ENCODE measurements at regions not wholly inside any gene's neighbourhood (a gene's known extent, or its start where the extent isn't known, plus 50 kb on each side); places are given as distances from the start of the nearest gene placed in this dataset.
"Not testable (repeated sequence)": the region's sequence is repeated elsewhere in the genome, so short reads cannot be mapped to it uniquely, and the experiment has no call there.

DNA sequence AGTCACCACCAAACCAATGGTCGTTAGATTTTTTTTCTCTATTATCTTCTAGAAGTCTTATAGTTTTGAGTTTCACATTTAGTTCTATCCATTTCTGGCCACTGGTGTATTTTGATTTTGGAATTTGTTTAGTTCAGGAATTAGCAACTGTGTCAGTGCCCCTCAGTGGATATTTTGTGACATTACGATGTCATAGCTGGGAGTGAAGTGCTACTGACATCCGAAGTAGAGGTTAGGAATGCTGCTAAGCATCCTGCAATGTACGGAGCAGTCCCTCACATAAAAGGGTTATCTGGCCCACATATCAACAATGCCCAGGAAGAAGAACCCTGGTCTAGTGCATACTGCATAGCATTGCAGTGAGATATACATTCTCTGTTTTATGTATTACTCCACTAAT lies 157.4 kb upstream of the RGPD4 start:
- DNase-seq = no peak

- DNase-seq = no peak
Observed at GRCh38 chr2:107681936-107682335, 144.8 kb upstream of the RGPD4 start.

DNA sequence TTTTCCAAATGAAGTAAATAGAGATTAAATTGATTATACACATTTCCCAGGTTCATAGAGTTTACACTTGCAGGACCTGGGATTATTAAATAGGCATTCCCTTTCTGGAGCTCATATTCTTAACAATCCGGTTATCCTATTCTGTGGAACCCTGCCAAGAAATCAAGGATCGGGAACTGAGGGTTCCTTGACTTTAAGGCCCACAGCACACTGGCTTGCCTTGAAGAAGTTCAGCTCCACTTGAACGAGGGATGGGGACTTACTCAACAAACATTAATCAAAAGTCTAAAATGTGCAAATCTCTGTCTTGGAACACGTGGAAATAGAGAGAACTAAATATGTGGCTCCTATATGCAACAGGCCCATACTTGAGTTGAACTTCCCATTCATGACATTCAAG lies 142.3 kb upstream of the RGPD4 start:
- no peak for DNase-seq

- DNase-seq = no peak
Observed at GRCh38 chr2:107685421-107685986, 141.2 kb upstream of the RGPD4 start.

DNA sequence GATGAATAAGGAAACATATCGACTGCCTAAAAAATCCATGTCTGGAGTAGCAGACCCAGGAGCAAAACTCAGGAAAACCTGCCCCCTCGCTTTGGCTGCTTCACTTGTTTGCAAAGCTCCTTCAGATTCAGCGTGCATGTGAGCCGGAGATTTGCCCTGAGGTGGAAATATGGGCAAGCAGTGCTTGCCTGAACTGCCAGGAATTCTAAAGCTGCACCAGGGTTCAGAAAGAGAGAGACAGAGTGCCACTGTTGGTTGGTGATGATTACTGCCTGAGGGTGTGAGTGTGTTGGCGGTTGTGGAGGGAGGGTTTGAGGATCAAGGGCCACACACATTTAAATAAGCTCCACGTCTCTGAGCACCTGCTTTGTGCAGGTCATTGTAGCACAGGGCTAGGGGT lies 139.6 kb upstream of the RGPD4 start:
- DNase-seq = no peak

GRCh38 chr2:107688135-107688534 lies 138.6 kb upstream of the RGPD4 start:
- no peak for DNase-seq

DNA sequence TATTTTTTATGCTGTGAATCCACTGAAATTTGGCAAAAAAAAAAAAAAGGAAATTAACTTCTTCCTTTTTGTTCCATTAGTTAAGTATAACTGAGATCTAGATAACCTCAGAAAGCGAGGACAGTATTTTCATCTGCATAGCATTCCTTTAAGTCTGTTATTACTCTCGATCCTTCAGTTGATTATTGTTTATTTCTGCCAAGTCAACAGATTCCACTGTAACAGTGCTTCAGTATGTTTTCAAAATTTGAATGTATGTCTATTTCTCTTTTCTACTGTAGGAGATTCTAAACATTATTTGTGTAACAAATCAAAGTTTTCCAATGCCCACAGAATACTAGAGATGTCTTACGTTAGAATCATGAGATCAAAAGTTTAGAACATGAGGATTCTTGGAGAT lies 133.1 kb upstream of the RGPD4 start:
- no peak for DNase-seq

- DNase-seq = no peak
Observed at GRCh38 chr2:107694667-107695066, 132.0 kb upstream of the RGPD4 start.

GRCh38 chr2:107697385-107697784 lies 129.3 kb upstream of the RGPD4 start:
- DNase-seq = no peak

DNA sequence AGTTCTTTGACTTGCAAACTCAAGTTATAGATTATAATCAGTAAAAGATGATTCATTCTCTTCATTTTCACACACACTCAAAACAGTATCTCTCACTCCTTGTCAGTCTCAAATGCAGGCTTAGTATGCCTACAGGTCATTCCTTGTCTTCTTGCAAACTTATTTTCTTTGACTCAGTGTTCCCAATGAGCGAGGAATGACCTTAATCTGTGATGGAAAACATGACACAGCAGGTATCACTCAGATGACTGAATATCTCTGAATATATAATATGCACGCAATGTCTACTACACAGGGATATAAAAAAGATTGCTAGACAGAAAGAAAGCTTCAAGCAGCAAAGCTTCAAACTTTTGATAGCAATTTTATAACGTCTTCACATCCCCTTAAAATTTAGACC lies 127.8 kb upstream of the RGPD4 start:
- no peak for DNase-seq

DNA sequence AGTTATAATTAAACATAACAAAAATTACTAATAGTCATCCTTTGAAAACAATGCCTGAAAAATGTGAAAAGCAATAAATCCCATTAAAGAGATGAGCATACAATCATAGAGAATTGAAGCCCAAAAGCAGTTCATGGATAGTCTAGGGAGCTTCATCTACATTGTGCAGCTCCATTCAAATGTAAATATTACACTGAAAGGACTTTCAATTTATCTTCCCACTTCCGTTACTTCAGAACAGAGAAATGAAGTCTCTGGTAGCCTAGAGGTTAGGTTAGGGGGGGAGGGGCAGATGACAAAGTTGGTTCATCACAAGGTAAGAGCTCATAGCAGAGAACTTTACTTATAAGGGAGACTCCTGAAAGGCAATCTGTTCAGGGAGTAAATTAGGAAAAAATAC lies 126.6 kb upstream of the RGPD4 start:
- no peak for DNase-seq

DNA sequence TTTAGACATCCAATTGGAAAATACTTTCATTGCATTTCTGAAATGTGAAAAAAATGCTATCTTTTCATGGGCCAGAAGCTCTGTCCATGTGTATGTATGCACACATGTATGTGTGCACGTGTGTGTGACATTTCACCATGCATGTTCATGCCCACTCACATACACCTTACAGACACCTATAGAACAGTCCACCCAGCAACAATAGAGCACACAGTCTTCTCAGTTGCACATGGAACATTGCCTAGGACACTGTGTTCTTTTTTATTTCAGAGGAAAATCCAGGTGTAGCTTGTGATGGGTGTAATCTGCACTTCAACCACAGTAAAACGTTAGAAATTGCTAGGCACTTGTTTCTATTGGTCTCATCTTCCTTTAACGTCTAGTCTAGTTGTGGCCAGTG lies 114.8 kb upstream of the RGPD4 start:
- no peak for DNase-seq

DNA sequence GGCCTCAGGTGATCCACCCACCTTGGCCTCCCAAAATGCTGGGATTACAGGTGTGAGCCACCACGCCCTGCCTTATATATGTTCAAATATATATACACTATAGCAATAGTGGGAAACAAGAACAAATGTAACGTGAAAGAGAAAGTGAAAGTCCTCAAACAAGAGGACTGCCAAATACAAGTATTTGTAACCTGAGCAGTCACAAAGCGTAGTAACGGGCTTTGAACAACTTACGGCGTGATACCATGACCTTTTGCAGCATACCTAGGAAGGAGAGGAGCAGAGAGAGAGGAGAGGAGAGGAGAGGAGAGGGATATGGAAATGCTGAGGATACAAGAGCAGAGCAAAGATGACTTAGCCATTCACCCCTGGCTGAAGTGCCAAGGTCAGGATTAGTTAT lies 113.8 kb upstream of the RGPD4 start:
- no peak for DNase-seq

GRCh38 chr2:107717661-107718060 lies 109.0 kb upstream of the RGPD4 start:
- DNase-seq = no peak

- DNase-seq = no peak
Observed at GRCh38 chr2:107719141-107719540, 107.6 kb upstream of the RGPD4 start.

DNA sequence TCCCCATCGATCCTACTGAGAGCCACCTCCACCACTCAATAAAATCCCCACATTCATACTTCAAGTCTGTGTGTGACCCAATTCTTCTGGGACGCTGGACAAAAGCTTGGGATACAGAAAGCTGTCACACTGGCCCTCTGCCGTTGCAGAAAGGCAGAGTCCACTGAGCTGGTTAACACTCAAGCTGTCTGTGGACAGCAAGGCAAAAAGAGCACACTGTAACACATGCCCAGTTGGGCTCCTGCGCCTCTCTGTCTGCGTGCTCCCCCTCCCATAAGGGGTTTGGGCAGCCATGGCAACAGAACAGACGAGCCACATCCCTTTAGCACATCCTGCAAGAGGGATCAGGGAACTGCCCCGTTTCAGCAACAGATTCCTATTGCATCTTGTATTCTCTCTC lies 106.9 kb upstream of the RGPD4 start:
- DNase-seq = no peak

- no peak for DNase-seq
Observed at GRCh38 chr2:107721178-107721577, 105.5 kb upstream of the RGPD4 start.

GRCh38 chr2:107721586-107721985 lies 105.1 kb upstream of the RGPD4 start:
- no peak for DNase-seq

DNA sequence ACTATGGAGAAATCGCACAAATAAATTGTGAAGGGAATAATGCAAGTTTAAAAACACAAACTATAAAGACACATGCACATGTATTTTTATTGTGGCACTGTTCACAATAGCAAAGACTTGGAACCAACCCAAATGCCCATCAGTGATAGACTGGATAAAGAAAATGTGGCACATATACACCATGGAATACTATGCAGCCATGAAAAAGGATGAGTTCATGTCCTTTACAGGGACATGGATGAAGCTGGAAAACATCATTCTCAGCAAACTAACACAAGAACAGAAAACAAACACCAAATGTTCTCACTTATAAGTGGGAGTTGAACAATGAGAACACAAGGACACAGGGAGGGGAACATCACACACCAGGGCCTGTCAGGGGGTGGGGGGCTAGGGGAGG lies 100.9 kb upstream of the RGPD4 start:
- DNase-seq = not testable (repeated sequence)

DNA sequence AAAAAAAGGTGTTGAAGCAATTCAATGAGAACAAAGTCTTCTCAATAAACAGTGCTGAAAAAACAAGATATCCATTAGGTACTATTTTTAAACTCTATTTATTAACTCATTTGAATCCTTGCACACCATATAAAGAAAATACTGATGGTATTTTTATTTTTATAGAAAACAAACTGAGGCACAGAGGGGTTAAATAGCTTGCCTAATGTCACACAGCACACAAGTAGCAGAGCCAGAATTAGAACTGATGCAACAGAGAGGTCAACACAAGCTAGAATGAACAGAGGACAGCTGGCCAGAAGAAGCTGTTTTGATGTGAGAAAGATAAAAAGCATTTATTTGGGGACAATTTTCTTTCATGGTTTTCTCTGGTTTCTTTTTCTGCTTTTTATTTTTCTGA lies 99.4 kb upstream of the RGPD4 start:
- DNase-seq = no peak

- DNase-seq = no peak
Observed at GRCh38 chr2:107728586-107728985, 98.1 kb upstream of the RGPD4 start.

- no peak for DNase-seq
Observed at GRCh38 chr2:107729440-107729839, 97.3 kb upstream of the RGPD4 start.

GRCh38 chr2:107730898-107731297 lies 95.8 kb upstream of the RGPD4 start:
- no peak for DNase-seq

- DNase-seq = no peak
Observed at GRCh38 chr2:107731435-107731834, 95.3 kb upstream of the RGPD4 start.

GRCh38 chr2:107735201-107735600 lies 91.5 kb upstream of the RGPD4 start:
- no peak for DNase-seq

GRCh38 chr2:107737756-107738155 lies 88.9 kb upstream of the RGPD4 start:
- no peak for DNase-seq
